Kidney (tissue), 13 donors: ENCODE measurements at regions not wholly inside any gene's neighbourhood (a gene's known extent, or its start where the extent isn't known, plus 50 kb on each side); places are given as distances from the start of the nearest gene placed in this dataset.

Experiments used
- DNase-seq, 5 donors: peaks; one replicate each; pipeline ENCODE4 v3.0.0-alpha.2; 2013 to 2020
- FAIRE-seq: peaks from 2 replicates; lab custom pipeline; 2012; peaks lifted over from hg19 to GRCh38; lab: Jason Lieb, UNC
- H3K27ac ChIP-seq, 2 donors: one replicate each; pipeline ENCODE4 v1.7.0; 2013; ENCODE audit warnings: low read depth in 2 of 2, low read length in 2 of 2, inconsistent platforms in 1 of 2
- H3K27me3 ChIP-seq: one replicate; pipeline ENCODE4 v1.7.1; 2013; ENCODE audit warnings: low read length, inconsistent platforms; ENCODE audit not compliant: control insufficient read depth, insufficient read depth
- H3K36me3 ChIP-seq, 3 donors: one replicate each; pipeline versions ENCODE4 v1.7.0 to v1.7.1; 2013; ENCODE audit warnings: low read length in 3 of 3, control low read depth in 1 of 3, inconsistent platforms in 1 of 3; ENCODE audit not compliant: insufficient read depth in 3 of 3, control insufficient read depth in 2 of 3
- H3K4me1 ChIP-seq, 3 donors: one replicate each; pipeline versions ENCODE4 v1.7.0 to v1.7.1; 2013; ENCODE audit warnings: low read length in 3 of 3, inconsistent platforms in 1 of 3, low read depth in 1 of 3; ENCODE audit not compliant: control insufficient read depth in 2 of 3, insufficient read depth in 2 of 3
- H3K4me3 ChIP-seq, 3 donors: one replicate each; pipeline versions ENCODE4 v1.7.0 to v1.8.1; 2013; ENCODE audit warnings: low read length in 3 of 3, control low read depth in 1 of 3, inconsistent platforms in 1 of 3
- H3K9ac ChIP-seq, 3 donors: one replicate each; pipeline versions ENCODE4 v1.7.0 to v1.7.1; 2013; ENCODE audit warnings: low read length in 3 of 3, control low read depth in 1 of 3, inconsistent platforms in 1 of 3
- H3K9me3 ChIP-seq, 3 donors: one replicate each; pipeline versions ENCODE4 v1.7.0 to v1.7.1; 2013; ENCODE audit warnings: low read length in 3 of 3, control low read depth in 1 of 3, inconsistent platforms in 1 of 3; ENCODE audit not compliant: control insufficient read depth in 2 of 3, insufficient read depth in 1 of 3
- CTCF ChIP-seq: IDR thresholded peaks from 3 replicates; pipeline ENCODE4 v1.5.1; 2012; ENCODE audit warnings: mild to moderate bottlenecking, moderate library complexity, borderline replicate concordance; ENCODE audit not compliant: insufficient read depth; ENCODE audit errors: extremely low read depth
- intact Hi-C: fragments of 100-400 bp; cut with DNase I; formaldehyde crosslinking; loops from one replicate; pipeline ENCODE4 v1.11.1; 2022
- donor health status: control.
- donor health status: control.
- donor health status: control.
- donor health status: control.
- donor health status: control.
- donor health status: DM: yes; HTN: yes; CAD: no.
- donor health status: Normal renal cell carcinoma (clear cell type).

GRCh38 chr3:102183623-102184022, 251.2 kb upstream of the ZPLD1 start:
- Histone ChIP-seq H3K9me3 (no peaks in the 10 kb centered on the region), H3K4me3 (no peak overlapping the region), H3K36me3 (no peaks in the 10 kb centered on the region), H3K4me1 (peaks cover 11 to 53% (median 29%) of the 10 kb centered on the region in 3 donors), H3K27me3 (no peaks in the 10 kb centered on the region), H3K27ac (peak overlapping the region in 1 of 2 donors; percentile 34), H3K9ac (no peak overlapping the region)
- DNase-seq (no peak), FAIRE-seq (no peak)
- TF ChIP-seq CTCF = no peak
- intact Hi-C loops = no loop called here

- H3K27me3 ChIP-seq = no peaks in the 10 kb centered on the region
- DNase-seq (no peak), FAIRE-seq (no peak)
- intact Hi-C loops = no loop called here
- H3K9ac ChIP-seq = no peak overlapping the region
- H3K27ac ChIP-seq = no peak overlapping the region
- no peaks in the 10 kb centered on the region for H3K9me3 ChIP-seq
- H3K4me3 ChIP-seq = no peak overlapping the region
- no peaks in the 10 kb centered on the region for H3K36me3 ChIP-seq
- no peaks in the 10 kb centered on the region for H3K4me1 ChIP-seq
- TF ChIP-seq CTCF = no peak
These were observed 245.3 kb upstream of the ZPLD1 start for GRCh38 chr3:102189541-102189940.

GRCh38 chr3:102189956-102190723, 244.7 kb upstream of the ZPLD1 start:
- H3K9me3 ChIP-seq = no peaks in the 10 kb centered on the region
- no peak for TF ChIP-seq CTCF
- H3K9ac ChIP-seq = no peak overlapping the region
- H3K36me3 ChIP-seq = no peaks in the 10 kb centered on the region
- H3K27ac ChIP-seq = no peak overlapping the region
- FAIRE-seq = no peak
- intact Hi-C loops = no loop called here
- peaks cover 0 to 5% (median 1%) of the 10 kb centered on the region in 3 donors for H3K4me1 ChIP-seq
- no peak overlapping the region for H3K4me3 ChIP-seq
- H3K27me3 ChIP-seq = no peaks in the 10 kb centered on the region
- DNase-seq = no peak

- no peak for DNase-seq
- Histone ChIP-seq H3K27me3 (no peaks in the 10 kb centered on the region), H3K36me3 (no peaks in the 10 kb centered on the region), H3K27ac (no peak overlapping the region), H3K4me1 (peaks cover 0 to 7% (median 4%) of the 10 kb centered on the region in 3 donors), H3K9me3 (no peaks in the 10 kb centered on the region), H3K4me3 (no peak overlapping the region), H3K9ac (no peak overlapping the region)
- FAIRE-seq = no peak
- TF ChIP-seq CTCF = no peak
- intact Hi-C loops = no loop called here
These were observed 242.2 kb upstream of the ZPLD1 start for GRCh38 chr3:102192575-102192974.
